NCI-H146 treated with DMSO at 0.1 percent for 48 hours (cell line): ENCODE measurements at regions not wholly inside any gene's neighbourhood (a gene's known extent, or its start where the extent isn't known, plus 50 kb on each side); places are given as distances from the start of the nearest gene placed in this dataset.
A peak's percentile ranks its signal among the peaks of the same experiment; 100 is the strongest.
"Not testable (repeated sequence)": the region's sequence is repeated elsewhere in the genome, so short reads cannot be mapped to it uniquely, and the experiment has no call there.

Source experiments
- DNase-seq: peaks from one replicate; lab custom pipeline; 2025; ENCODE audit not compliant: unreplicated experiment; lab: John Stamatoyannopoulos, UW

GRCh38 chr13:44147648-44148047 lies 226.0 kb upstream of the SERP2 start:
- DNase-seq, result no peak

- DNase-seq, result peak; percentile 55
These were observed 225.3 kb upstream of the SERP2 start for GRCh38 chr13:44148159-44148914.

GRCh38 chr13:44149231-44149630 lies 224.4 kb upstream of the SERP2 start:
- DNase-seq, result not testable (repeated sequence)

GRCh38 chr13:44149821-44150220 lies 223.8 kb upstream of the SERP2 start:
- DNase-seq, result no peak

- no peak for DNase-seq
These were observed 222.2 kb upstream of the SERP2 start for GRCh38 chr13:44151474-44151873.

- peak; percentile 95 for DNase-seq
These were observed 220.1 kb upstream of the SERP2 start for GRCh38 chr13:44153496-44153895.

GRCh38 chr13:44155422-44156293 lies 218.0 kb upstream of the SERP2 start:
- DNase-seq, result no peak

GRCh38 chr13:44156294-44156658 lies 217.3 kb upstream of the SERP2 start:
- no peak for DNase-seq

GRCh38 chr13:44157606-44158005 lies 216.0 kb upstream of the SERP2 start:
- no peak for DNase-seq

- no peak for DNase-seq
These were observed 215.5 kb upstream of the SERP2 start for GRCh38 chr13:44158098-44158521.

- DNase-seq, result no peak
These were observed 214.6 kb upstream of the SERP2 start for GRCh38 chr13:44158881-44159632.

- no peak for DNase-seq
These were observed 213.9 kb upstream of the SERP2 start for GRCh38 chr13:44159633-44160279.

- DNase-seq, result no peak
These were observed 212.9 kb upstream of the SERP2 start for GRCh38 chr13:44160591-44161191.

- no peak for DNase-seq
These were observed 210.5 kb upstream of the SERP2 start for GRCh38 chr13:44163108-44163507.

- DNase-seq, result no peak
These were observed 208.3 kb upstream of the SERP2 start for GRCh38 chr13:44165221-44165888.

GRCh38 chr13:44165889-44166496 lies 207.6 kb upstream of the SERP2 start:
- DNase-seq, result no peak

- DNase-seq, result no peak
These were observed 204.4 kb upstream of the SERP2 start for GRCh38 chr13:44169018-44169911.

- no peak for DNase-seq
These were observed 202.9 kb upstream of the SERP2 start for GRCh38 chr13:44170731-44171130.

- DNase-seq, result no peak
These were observed 202.5 kb upstream of the SERP2 start for GRCh38 chr13:44171156-44171555.
